HFF-Myc (cell line): ENCODE measurements at regions not wholly inside any gene's neighbourhood (a gene's known extent, or its start where the extent isn't known, plus 50 kb on each side); places are given as distances from the start of the nearest gene placed in this dataset.

ENCODE experiments used
- DNase-seq: peaks from one replicate; pipeline ENCODE4 v3.0.0-alpha.2; 2011; ENCODE audit warnings: low read depth; ENCODE audit errors: extremely low read depth
- H3K4me3 ChIP-seq: replicated peaks from 2 replicates; pipeline ENCODE4 v1.5.1; 2011; ENCODE audit warnings: low read depth, mild to moderate bottlenecking, control low read depth, low read length
- CTCF ChIP-seq: IDR thresholded peaks from 2 replicates; pipeline ENCODE4 v1.5.1; 2012; ENCODE audit warnings: mild to moderate bottlenecking, low read depth, low read length, control low read depth; ENCODE audit errors: missing control alignments

- DNase-seq = no peak
- H3K4me3 ChIP-seq = no peak overlapping the region
- no peak for TF ChIP-seq CTCF
These were observed 233.0 kb upstream of the POU2AF2 start for GRCh38 chr11:111012491-111012890.

- no peak overlapping the region for H3K4me3 ChIP-seq
- TF ChIP-seq CTCF = no peak
- DNase-seq = no peak
These were observed 234.3 kb upstream of the POU2AF2 start for GRCh38 chr11:111011275-111011594.

- TF ChIP-seq CTCF = no peak
- H3K4me3 ChIP-seq = no peak overlapping the region
- DNase-seq = no peak
These were observed 234.9 kb upstream of the POU2AF2 start for GRCh38 chr11:111010391-111011274.

- no peak for DNase-seq
- no peak overlapping the region for H3K4me3 ChIP-seq
- TF ChIP-seq CTCF = no peak
These were observed 239.3 kb upstream of the POU2AF2 start for GRCh38 chr11:111006227-111006626.

- no peak overlapping the region for H3K4me3 ChIP-seq
- no peak for TF ChIP-seq CTCF
- DNase-seq = peak; percentile 77
These were observed 243.4 kb upstream of the POU2AF2 start for GRCh38 chr11:111001986-111002611.

- H3K4me3 ChIP-seq = no peak overlapping the region
- DNase-seq = peak; percentile 74
- TF ChIP-seq CTCF = no peak
These were observed 244.5 kb upstream of the POU2AF2 start for GRCh38 chr11:111001081-111001430.
